DND-41 (cell line): ENCODE measurements at regions not wholly inside any gene's neighbourhood (a gene's known extent, or its start where the extent isn't known, plus 50 kb on each side); places are given as distances from the start of the nearest gene placed in this dataset.

Experiments used
- CTCF ChIP-seq: IDR thresholded peaks from 2 replicates; pipeline ENCODE4 v1.5.1; 2012; ENCODE audit warnings: borderline replicate concordance, low read length, moderate library complexity, mild to moderate bottlenecking; ENCODE audit not compliant: poor library complexity, severe bottlenecking; ENCODE audit errors: extremely low read depth
- EZH2 ChIP-seq: IDR thresholded peaks from 3 replicates; pipeline ENCODE4 v1.6.1; 2012; ENCODE audit warnings: borderline replicate concordance, low read depth, mild to moderate bottlenecking, moderate library complexity, low read length, inconsistent platforms; ENCODE audit not compliant: severe bottlenecking

DNA sequence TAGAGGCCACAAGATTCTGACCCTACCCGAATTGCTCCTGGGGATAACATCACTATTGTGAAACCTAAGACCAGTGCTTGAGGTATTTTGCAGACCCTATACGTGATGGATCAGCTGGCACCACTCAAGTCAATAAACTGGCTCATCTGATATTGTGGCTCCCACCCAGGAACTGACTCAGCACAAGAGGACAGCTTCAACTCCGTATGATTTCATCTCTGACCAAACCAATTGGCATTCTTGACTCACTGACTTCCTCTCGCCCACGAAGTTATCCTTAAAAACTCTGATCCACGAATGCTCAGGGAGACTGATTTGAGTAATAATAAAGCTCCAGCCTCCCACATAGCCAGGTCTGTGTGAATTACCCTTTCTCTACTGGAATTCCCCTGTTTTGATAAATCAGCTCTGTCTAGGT is 1036.1 kb upstream of the TMEM132C start:
- no peak for TF ChIP-seq CTCF
- no peak for TF ChIP-seq EZH2
